ENCODE measurements at regions not wholly inside any gene's neighbourhood (a gene's known extent, or its start where the extent isn't known, plus 50 kb on each side); places are given as distances from the start of the nearest gene placed in this dataset.

DNA sequence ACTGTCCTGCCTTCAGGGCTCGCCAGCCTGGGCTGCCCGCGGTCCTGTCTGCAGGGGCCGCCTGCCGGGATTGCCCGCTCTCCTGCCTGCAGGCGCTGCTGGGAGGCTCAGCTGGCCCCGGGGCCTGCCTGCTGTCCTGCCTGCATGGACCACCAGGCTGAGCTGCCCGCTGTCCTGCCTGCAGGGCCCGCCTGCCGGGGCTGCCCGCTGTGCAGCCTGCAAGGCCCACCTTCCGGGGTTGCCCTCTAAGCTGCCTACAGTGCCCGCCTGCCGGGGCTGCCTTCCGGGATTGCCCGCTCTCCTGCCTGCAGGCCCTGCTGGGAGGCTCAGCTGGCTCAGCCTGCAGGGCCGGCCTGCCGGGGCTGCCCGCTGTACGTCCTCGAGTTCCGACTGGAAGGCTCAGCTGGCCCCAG, 164.4 kb downstream of the GLRX3 start:
- Mint-ChIP-seq H3K27ac (no peak overlapping the region), H3K27me3 (peaks cover 3% of the 10 kb centered on the region), H3K36me3 (ENCODE audit: low read depth) (no peaks in the 10 kb centered on the region), H3K4me1 (ENCODE audit: low read depth) (no peaks in the 10 kb centered on the region), H3K9me3 (peaks cover 86% of the 10 kb centered on the region), H3K4me3 (peak overlapping the region; percentile 62)
- intact Hi-C loops (cut with micrococcal nuclease): no loop called here

DNA sequence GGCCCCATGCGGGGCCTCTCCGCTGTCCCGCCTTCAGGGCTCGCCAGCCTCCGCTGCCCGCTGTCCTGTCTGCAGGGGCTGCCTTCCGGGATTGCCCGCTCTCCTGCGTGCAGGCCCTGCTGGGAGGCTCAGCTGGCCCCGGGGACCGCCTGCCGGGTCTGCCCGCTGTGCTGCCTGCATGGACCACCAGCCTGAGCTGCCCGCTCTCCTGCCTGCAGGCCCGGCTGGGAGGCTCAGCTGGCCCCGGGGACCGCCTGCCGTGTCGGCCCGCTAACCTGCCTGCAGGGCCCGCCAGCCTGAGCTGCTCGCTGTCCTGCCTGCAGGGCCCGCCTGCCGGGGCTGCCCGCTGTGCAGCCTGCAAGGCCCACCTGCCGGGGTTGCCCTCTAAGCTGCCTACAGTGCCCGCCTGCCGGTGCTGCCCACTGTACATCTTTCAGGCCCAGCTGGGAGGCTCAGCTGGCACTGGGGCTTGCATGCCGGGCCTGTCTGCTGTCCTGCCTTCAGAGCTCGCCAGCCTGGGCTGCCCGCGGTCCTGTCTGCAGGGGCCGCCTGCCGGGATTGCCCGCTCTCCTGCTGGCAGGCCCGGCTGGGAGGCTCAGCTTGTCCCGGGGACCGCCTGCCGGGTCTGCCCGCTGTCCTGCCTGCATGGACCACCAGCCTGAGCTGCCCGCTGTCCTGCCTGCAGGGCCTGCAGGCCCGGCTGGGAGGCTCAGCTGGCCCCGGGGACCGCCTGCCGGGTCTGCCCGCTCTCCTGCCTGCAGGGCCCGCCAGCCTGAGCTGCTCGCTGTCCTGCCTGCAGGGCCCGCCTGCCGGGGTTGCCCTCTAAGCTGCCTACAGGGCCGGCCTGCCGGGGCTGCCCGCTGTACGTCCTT, 165.1 kb downstream of the GLRX3 start:
- H3K36me3 Mint-ChIP-seq (ENCODE audit: low read depth): no peaks in the 10 kb centered on the region
- intact Hi-C loops (cut with micrococcal nuclease): no loop called here
- no peaks in the 10 kb centered on the region for H3K4me1 Mint-ChIP-seq (ENCODE audit: low read depth)
- peak overlapping the region; percentile 62 for H3K4me3 Mint-ChIP-seq
- H3K27ac Mint-ChIP-seq: peak overlapping the region; percentile 22
- peaks cover 86% of the 10 kb centered on the region for H3K9me3 Mint-ChIP-seq
- peaks cover 3% of the 10 kb centered on the region for H3K27me3 Mint-ChIP-seq

DNA sequence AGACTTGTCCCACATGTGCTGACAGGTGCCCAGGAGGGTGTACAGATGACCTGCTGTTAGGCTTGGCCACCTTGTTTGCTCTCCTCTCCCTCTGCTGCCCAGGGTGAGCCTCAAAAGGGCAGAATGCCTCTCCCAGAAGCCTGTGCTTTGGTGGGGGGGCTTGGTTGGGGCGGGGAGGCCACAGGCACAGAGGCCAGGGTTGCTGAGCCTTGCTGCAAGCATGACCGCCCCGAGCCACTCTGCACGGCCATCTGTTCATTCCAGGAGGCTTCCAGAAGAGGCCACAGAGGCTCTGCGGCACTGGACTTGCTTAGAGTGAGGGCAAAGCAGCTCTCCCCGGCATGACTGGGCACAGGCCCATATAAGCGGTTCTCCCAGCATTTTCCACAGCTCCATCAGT, 190.8 kb downstream of the GLRX3 start:
- Mint-ChIP-seq H3K27me3 (no peaks in the 10 kb centered on the region), H3K36me3 (ENCODE audit: low read depth) (no peaks in the 10 kb centered on the region), H3K4me3 (no peak overlapping the region), H3K9me3 (peaks cover 41% of the 10 kb centered on the region), H3K27ac (no peak overlapping the region), H3K4me1 (ENCODE audit: low read depth) (no peaks in the 10 kb centered on the region)
- intact Hi-C loops (cut with micrococcal nuclease): no loop called here

DNA sequence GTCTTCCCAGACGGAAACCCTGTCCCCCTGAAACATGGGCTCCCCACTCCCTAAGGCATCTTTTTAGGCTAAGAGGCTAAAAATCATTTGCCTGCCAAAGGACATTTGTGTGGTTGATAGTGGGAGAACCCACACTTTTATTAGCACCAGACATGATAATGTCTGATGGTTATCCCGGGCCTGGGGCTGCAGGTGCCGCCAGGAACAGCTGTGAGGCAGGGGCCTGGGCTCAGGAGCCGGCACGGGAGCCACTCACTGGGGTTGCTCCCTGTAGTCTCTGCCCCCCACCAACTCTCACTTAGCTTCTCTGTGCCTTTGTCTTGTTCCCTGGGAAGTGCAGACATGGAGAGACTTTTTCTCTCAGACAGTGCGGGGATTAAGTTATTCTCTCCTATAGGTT, 193.6 kb downstream of the GLRX3 start:
- Mint-ChIP-seq H3K27ac (no peak overlapping the region), H3K4me3 (no peak overlapping the region), H3K36me3 (ENCODE audit: low read depth) (no peaks in the 10 kb centered on the region), H3K27me3 (no peaks in the 10 kb centered on the region), H3K4me1 (ENCODE audit: low read depth) (no peaks in the 10 kb centered on the region), H3K9me3 (peaks cover 13% of the 10 kb centered on the region)
- intact Hi-C loops (cut with micrococcal nuclease): no loop called here

DNA sequence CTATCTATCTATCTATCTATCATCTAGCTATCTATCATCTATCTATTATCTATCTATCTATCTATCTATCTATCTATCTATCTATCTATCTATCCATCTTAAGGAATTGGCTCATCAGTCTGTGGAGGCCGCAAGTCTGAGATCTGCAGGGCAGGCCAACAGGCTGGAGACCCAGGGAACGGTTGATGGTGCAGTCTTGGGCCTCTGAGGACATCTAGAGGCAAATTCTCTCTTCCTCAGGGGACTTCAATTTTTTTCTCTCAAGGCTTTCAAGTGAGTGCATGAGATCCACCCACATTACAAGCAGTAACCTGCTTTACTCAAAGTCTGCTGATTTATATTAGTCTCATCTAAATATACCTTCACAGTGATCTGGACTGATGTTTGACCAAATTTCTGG, 197.0 kb downstream of the GLRX3 start:
- intact Hi-C loops (cut with micrococcal nuclease): no loop called here
- Mint-ChIP-seq H3K27ac (no peak overlapping the region), H3K36me3 (ENCODE audit: low read depth) (no peaks in the 10 kb centered on the region), H3K4me1 (ENCODE audit: low read depth) (no peaks in the 10 kb centered on the region), H3K9me3 (no peaks in the 10 kb centered on the region), H3K27me3 (no peaks in the 10 kb centered on the region), H3K4me3 (no peak overlapping the region)

DNA sequence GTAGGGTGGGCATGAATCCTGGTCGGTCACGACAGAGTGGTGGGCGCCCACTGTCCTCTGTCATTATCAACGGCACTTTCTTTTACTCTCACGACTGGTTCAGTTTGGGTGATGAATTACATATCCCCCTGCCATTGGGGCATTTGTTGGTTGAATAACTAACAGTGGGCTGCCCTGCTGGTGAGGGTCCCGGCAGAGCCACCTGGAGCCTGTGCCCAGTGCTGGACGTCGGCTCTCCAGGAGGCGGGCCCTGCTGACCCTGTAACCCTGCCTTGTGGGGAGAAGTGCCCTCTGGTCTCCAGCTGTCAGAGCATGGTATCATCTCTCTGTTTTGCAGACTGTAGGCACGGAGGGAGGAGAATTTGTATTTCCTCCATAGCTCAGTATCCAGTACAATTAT, 199.1 kb downstream of the GLRX3 start:
- Mint-ChIP-seq H3K4me1 (ENCODE audit: low read depth) (no peaks in the 10 kb centered on the region), H3K4me3 (no peak overlapping the region), H3K27me3 (no peaks in the 10 kb centered on the region), H3K27ac (no peak overlapping the region), H3K36me3 (ENCODE audit: low read depth) (no peaks in the 10 kb centered on the region), H3K9me3 (no peaks in the 10 kb centered on the region)
- intact Hi-C loops (cut with micrococcal nuclease): no loop called here

DNA sequence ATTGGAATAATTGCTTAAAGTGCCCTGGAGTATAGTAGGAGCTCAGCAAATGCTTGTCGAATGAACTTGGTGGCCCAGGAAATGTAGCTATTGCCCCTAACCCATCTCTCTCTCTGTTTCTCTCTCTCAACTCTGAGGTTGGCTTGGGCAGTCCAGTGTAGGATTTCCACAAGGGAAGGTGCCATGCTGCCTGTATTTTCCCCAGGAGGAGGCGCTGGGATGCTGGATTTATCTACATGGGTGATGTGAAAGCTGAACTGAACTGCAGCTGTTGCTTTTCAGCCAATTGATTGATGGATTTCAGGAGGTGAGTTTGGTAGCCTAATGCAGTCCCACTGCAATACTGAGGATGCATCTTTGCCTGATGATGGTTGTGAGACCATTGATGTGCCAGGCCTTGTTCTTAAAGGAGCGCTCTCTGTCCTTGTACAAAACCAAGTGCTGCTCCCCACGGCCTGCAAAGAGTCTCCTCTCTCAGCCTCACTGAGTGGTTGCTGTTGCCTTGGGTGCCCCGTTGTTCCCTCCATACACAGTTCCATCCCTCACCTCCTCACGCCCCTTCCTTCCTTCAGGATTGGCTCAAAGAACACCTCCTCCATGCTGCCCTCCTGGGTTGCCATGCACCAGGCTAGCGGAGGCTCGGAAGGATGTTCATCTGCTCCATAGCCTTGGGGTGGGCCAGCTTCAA, 200.6 kb downstream of the GLRX3 start:
- Mint-ChIP-seq H3K4me3 (no peak overlapping the region), H3K36me3 (ENCODE audit: low read depth) (no peaks in the 10 kb centered on the region), H3K27me3 (no peaks in the 10 kb centered on the region), H3K9me3 (no peaks in the 10 kb centered on the region), H3K4me1 (ENCODE audit: low read depth) (no peaks in the 10 kb centered on the region), H3K27ac (no peak overlapping the region)
- intact Hi-C loops (cut with micrococcal nuclease): no loop called here

DNA sequence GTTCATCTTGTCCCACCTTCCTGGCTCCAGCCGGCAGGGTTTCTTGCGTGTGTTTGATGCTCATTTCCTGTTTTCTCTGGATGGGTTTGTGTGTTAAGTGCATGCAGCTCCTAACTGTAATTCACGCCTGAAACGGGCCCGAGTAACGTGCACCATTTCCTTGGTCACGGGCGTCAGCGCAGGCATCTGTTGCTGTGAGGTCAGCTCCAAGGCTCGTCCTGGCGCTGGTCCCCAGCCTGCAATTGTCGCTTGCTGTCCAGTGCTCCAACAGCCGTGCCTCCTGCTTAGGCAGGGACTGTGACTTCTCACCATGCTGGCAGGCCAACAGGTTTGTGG, 201.1 kb downstream of the GLRX3 start:
- Mint-ChIP-seq H3K27me3 (no peaks in the 10 kb centered on the region), H3K27ac (no peak overlapping the region), H3K36me3 (ENCODE audit: low read depth) (no peaks in the 10 kb centered on the region), H3K9me3 (no peaks in the 10 kb centered on the region), H3K4me3 (no peak overlapping the region), H3K4me1 (ENCODE audit: low read depth) (no peaks in the 10 kb centered on the region)
- intact Hi-C loops (cut with micrococcal nuclease): no loop called here

DNA sequence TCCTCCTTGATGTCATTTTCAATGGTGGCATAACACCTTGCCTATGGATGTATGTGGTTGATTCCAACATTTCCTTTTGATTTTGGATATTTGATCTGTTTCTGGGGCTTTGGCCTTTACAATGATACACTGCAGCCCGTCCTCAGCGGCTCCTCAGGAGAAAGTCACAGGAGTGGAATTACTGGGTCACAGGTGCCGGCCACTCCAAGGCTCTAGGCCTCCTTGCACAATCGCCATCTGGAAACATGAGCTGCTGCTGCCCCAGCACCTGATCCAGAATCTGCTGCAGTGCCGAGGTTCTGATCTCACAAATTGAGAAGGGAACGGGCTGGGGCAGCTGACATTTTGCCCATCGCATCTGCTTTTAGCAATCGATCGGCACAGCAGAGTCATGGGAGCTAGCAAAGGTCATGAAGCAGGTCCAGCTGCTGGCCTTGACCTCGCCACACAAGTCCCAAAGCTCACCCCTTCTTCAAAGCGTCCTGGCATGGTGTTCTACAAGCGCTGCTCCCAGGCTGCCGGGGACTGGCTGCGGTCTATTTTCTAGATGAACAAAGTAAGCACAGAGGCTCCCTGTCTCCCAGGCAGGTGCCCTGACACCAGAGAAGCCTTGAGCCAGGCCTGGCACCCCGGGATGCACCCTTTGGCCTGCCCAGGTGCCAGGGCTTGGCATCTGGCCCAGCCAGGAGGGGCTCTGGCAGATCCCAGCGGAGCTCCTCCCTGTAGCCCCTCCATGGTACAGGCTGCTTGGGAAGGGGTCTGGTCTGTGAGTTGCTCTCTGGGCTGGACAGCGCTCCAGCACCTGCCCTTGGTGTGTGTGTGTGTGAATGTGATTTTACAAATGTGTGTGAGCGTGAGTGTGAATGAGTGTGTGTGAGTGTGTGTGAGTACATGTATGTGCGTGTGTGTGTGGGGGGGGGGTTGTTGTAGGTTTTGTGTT, 201.8 kb downstream of the GLRX3 start:
- Mint-ChIP-seq H3K4me1 (ENCODE audit: low read depth) (no peaks in the 10 kb centered on the region), H3K9me3 (no peaks in the 10 kb centered on the region), H3K36me3 (ENCODE audit: low read depth) (no peaks in the 10 kb centered on the region), H3K27ac (no peak overlapping the region), H3K4me3 (no peak overlapping the region), H3K27me3 (no peaks in the 10 kb centered on the region)
- intact Hi-C loops (cut with micrococcal nuclease): no loop called here

DNA sequence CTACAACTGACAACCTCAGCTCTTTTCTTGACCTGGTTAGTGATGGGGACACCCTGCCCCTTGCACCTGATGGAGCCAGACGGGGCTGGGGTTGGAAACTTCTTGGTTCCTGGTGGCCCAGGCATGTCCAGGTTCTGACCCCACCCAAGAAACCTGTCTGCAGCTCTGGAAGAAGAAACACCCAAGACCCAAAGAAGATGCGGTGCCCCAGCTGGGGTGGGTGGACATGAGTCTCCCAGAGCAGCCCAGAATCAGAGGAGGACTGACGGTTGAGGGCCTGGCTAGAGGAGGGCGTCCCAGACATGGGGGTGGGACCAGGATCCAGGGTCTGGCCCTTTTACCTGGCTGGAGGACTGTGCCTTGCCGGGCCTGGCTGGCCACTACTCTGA, 202.4 kb downstream of the GLRX3 start:
- no peaks in the 10 kb centered on the region for H3K36me3 Mint-ChIP-seq (ENCODE audit: low read depth)
- no peak overlapping the region for H3K4me3 Mint-ChIP-seq
- H3K4me1 Mint-ChIP-seq (ENCODE audit: low read depth): no peaks in the 10 kb centered on the region
- intact Hi-C loops (cut with micrococcal nuclease): no loop called here
- H3K27ac Mint-ChIP-seq: no peak overlapping the region
- no peaks in the 10 kb centered on the region for H3K27me3 Mint-ChIP-seq
- H3K9me3 Mint-ChIP-seq: no peaks in the 10 kb centered on the region

DNA sequence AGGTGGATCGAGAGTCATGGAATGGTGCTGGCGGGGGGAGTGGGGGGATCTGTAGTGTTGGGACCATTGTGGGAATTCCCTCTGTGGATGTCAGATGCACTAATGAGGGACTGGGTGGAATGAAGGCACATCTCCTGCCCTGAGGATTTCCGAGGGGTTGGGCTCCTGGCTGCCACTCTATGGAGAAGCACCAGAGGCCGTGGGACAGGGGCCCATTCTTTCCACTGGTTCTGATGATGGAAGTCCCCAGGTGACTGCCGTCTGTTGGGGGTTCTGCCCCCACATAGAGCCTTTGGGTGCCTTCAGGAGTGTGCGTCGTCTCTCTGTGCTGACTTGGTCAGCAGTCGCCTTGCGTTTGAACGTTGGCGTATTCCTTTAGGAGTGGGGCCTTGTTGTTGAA, 202.9 kb downstream of the GLRX3 start:
- no peaks in the 10 kb centered on the region for H3K9me3 Mint-ChIP-seq
- no peaks in the 10 kb centered on the region for H3K36me3 Mint-ChIP-seq (ENCODE audit: low read depth)
- H3K27ac Mint-ChIP-seq: no peak overlapping the region
- H3K4me1 Mint-ChIP-seq (ENCODE audit: low read depth): no peaks in the 10 kb centered on the region
- no peak overlapping the region for H3K4me3 Mint-ChIP-seq
- intact Hi-C loops (cut with micrococcal nuclease): no loop called here
- H3K27me3 Mint-ChIP-seq: no peaks in the 10 kb centered on the region

DNA sequence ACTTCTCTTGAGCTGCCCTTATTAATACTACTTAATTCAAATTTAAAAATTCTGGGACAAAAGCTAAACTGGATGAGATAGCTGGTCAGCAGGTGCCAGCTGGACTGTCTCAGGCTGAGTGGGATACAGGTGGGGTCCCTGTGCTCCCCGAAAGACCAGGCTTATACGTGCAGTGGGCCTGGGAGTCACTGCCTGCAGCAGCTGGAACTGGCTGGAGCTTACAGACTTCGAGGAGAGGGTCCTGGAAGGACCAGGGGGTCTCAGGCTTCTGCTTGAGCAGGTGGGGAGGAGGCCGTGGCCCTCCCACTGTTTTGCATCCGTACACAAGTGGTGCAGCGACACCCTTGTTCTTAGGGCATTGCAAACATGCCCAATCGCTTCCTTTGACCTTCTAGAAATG, 203.7 kb downstream of the GLRX3 start:
- Mint-ChIP-seq H3K9me3 (no peaks in the 10 kb centered on the region), H3K4me3 (no peak overlapping the region), H3K27ac (no peak overlapping the region), H3K36me3 (ENCODE audit: low read depth) (no peaks in the 10 kb centered on the region), H3K4me1 (ENCODE audit: low read depth) (no peaks in the 10 kb centered on the region), H3K27me3 (no peaks in the 10 kb centered on the region)
- intact Hi-C loops (cut with micrococcal nuclease): no loop called here

DNA sequence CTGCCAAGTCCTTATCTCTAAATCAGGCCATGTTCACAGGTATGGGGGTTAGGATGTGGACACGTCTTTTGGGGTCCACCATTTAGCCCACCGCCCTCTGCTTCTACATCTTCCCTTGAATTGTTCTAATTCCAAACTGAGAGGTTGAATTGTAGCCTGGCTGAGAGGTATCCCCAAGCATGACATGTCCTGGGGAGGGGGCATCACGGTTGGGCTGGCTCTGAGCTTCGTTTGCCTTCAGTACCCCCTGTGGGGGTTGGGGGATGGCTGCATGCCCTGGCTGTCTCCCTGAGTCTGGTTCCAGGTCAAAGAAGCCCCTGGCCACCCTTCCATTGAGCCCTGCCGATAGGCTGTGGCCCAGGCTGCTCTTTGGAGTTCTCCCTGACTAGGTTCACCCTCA, 204.6 kb downstream of the GLRX3 start:
- no peaks in the 10 kb centered on the region for H3K27me3 Mint-ChIP-seq
- no peaks in the 10 kb centered on the region for H3K9me3 Mint-ChIP-seq
- H3K4me3 Mint-ChIP-seq: no peak overlapping the region
- intact Hi-C loops (cut with micrococcal nuclease): no loop called here
- H3K27ac Mint-ChIP-seq: no peak overlapping the region
- no peaks in the 10 kb centered on the region for H3K4me1 Mint-ChIP-seq (ENCODE audit: low read depth)
- H3K36me3 Mint-ChIP-seq (ENCODE audit: low read depth): no peaks in the 10 kb centered on the region

DNA sequence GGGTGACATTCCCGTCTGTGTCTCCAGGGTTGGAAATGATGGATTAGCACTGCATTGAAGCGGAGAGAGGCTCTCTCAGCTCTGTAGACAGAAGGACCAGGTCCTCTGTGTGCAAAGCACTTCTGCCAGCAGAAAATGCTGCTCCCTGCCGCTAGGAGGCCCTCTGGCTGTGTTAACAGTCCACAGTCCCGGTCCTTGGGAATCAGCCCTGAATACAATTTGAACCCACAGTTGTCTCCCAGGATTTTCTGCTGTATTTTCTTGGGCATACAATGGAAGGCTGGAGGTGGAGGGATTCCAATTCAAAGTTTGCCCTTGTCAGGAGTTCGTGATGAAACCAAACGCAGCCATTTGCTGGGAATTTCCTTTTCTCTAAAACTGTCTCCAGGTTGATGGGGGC, 205.2 kb downstream of the GLRX3 start:
- intact Hi-C loops (cut with micrococcal nuclease): no loop called here
- Mint-ChIP-seq H3K27me3 (no peaks in the 10 kb centered on the region), H3K27ac (no peak overlapping the region), H3K9me3 (no peaks in the 10 kb centered on the region), H3K4me1 (ENCODE audit: low read depth) (no peaks in the 10 kb centered on the region), H3K36me3 (ENCODE audit: low read depth) (no peaks in the 10 kb centered on the region), H3K4me3 (no peak overlapping the region)

Data from dendritic cell treated with granulocyte-macrophage colony-stimulating factor and Interleukin-4, amounts not matched to agents 40 ng/mL and 50 ng/mL, for 4 days (primary cell).